DOHH2 (cell line): ENCODE measurements at regions not wholly inside any gene's neighbourhood (a gene's known extent, or its start where the extent isn't known, plus 50 kb on each side); places are given as distances from the start of the nearest gene placed in this dataset.

Experiments
- H3F3A ChIP-seq: fragments of 200-600 bp; sonication (generic), shearing (Covaris generic); 2 replicates; pipeline ENCODE4 v1.6.0; 2016; ENCODE audit warnings: antibody characterized with exemption, mild to moderate bottlenecking; ENCODE audit not compliant: control insufficient read depth, insufficient read depth
- H3K27ac ChIP-seq: fragments of 200-600 bp; sonication (generic); 2 replicates; pipeline ENCODE4 v1.5.1; 2014; ENCODE audit warnings: low read depth, mild to moderate bottlenecking, low read length, moderate library complexity
- H3K27me3 ChIP-seq: fragments of 200-600 bp; sonication (generic); 2 replicates; pipeline ENCODE4 v1.6.1; 2014; ENCODE audit warnings: mild to moderate bottlenecking, low read length, mixed read lengths; ENCODE audit not compliant: control insufficient read depth
- H3K36me3 ChIP-seq: fragments of 200-600 bp; sonication (generic); 2 replicates; pipeline ENCODE4 v1.6.1; 2014; ENCODE audit warnings: mild to moderate bottlenecking, low read length, moderate library complexity, mixed read lengths; ENCODE audit not compliant: control insufficient read depth
- H3K4me1 ChIP-seq: fragments of 200-600 bp; sonication (generic); 2 replicates; pipeline ENCODE4 v1.6.1; 2014; ENCODE audit warnings: mild to moderate bottlenecking, low read length, mixed read lengths; ENCODE audit not compliant: control insufficient read depth
- H3K4me2 ChIP-seq: fragments of 200-600 bp; sonication (generic); 2 replicates; pipeline ENCODE4 v1.6.0; 2014; ENCODE audit warnings: mild to moderate bottlenecking, low read length, moderate library complexity
- H3K4me3 ChIP-seq: fragments of 200-600 bp; sonication (generic); 2 replicates; pipeline ENCODE4 v1.5.1; 2014; ENCODE audit warnings: mild to moderate bottlenecking, low read length, mixed read lengths
- H3K79me2 ChIP-seq: fragments of 200-600 bp; sonication (generic); 2 replicates; pipeline ENCODE4 v1.6.1; 2014; ENCODE audit warnings: mild to moderate bottlenecking, low read length, mixed read lengths; ENCODE audit not compliant: control insufficient read depth
- H3K9me2 ChIP-seq: fragments of 200-600 bp; sonication (generic); replicated peaks from 2 replicates; pipeline ENCODE4 v1.6.1; 2014; ENCODE audit warnings: mild to moderate bottlenecking, low read length, mixed read lengths; ENCODE audit not compliant: control insufficient read depth
- H3K9me3 ChIP-seq: fragments of 200-600 bp; sonication (generic); 2 replicates; pipeline ENCODE4 v1.6.1; 2014; ENCODE audit warnings: antibody characterized with exemption, low read length, mixed read lengths; ENCODE audit not compliant: control insufficient read depth, insufficient read depth
- H4K20me1 ChIP-seq: fragments of 200-600 bp; sonication (generic); 2 replicates; pipeline ENCODE4 v1.6.0; 2014; ENCODE audit warnings: low read depth, mild to moderate bottlenecking, antibody characterized with exemption, low read length, moderate library complexity; ENCODE audit not compliant: control insufficient read depth, insufficient read depth
- CTCF ChIP-seq: fragments of 200-600 bp; sonication (generic); IDR thresholded peaks from one replicate; pipeline ENCODE4 v1.5.1; 2014; ENCODE audit warnings: antibody characterized with exemption, mild to moderate bottlenecking, low read depth, low read length; ENCODE audit not compliant: poor library complexity, severe bottlenecking
- EZH2phosphoT487 ChIP-seq: fragments of 200-600 bp; sonication (generic); IDR thresholded peaks from 2 replicates; pipeline ENCODE4 v1.6.1; 2017; ENCODE audit warnings: borderline replicate concordance, mild to moderate bottlenecking, antibody characterized with exemption, low read length, moderate library complexity, mixed read lengths

DNA sequence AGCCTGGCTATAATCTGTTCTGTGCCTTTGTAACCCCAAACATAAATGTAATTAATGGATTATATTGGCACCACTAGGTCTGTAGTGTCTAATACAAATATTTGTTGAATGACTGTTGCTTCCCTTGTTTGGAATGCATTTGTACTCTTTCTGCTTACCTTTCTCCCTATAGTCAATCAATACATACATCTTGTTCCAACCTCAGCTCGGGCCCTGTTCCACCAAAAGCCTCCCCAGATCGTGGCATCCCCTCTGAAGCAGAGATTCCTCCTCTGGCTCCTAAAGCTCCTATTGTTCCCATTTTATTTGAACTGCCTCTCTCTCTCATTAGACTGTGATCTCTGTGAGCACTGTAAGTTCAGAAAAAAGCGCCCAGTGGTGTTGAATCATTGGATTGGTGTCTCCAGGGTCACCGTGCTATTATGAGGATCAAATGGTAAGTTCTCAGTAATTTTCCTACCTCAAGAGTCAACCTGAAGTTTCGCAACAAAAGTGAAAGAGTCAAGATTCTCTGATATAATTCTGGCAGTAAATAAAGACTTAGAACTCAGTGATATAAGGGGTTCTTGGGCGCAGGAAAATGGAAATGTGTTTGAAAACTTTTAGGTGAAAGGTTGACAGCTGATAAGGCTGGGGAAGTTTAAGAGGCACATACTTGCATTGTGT, 151.5 kb downstream of the KLF5 start:
- no peaks in the 10 kb centered on the region for H3K36me3 ChIP-seq
- no peak for TF ChIP-seq CTCF
- no peak for TF ChIP-seq EZH2phosphoT487
- H3K9me2 ChIP-seq = no peaks in the 10 kb centered on the region; the same call in 1 of the 2 replicates
- no peaks in the 10 kb centered on the region for H3K27me3 ChIP-seq
- no peaks in the 10 kb centered on the region for H3K79me2 ChIP-seq
- no peaks in the 10 kb centered on the region for H3K9me3 ChIP-seq
- H3K4me1 ChIP-seq = no peaks in the 10 kb centered on the region
- H3K4me2 ChIP-seq = no peak overlapping the region
- H3K27ac ChIP-seq = no peak overlapping the region
- H3F3A ChIP-seq = no peaks in the 10 kb centered on the region
- no peaks in the 10 kb centered on the region for H4K20me1 ChIP-seq
- H3K4me3 ChIP-seq = no peak overlapping the region

DNA sequence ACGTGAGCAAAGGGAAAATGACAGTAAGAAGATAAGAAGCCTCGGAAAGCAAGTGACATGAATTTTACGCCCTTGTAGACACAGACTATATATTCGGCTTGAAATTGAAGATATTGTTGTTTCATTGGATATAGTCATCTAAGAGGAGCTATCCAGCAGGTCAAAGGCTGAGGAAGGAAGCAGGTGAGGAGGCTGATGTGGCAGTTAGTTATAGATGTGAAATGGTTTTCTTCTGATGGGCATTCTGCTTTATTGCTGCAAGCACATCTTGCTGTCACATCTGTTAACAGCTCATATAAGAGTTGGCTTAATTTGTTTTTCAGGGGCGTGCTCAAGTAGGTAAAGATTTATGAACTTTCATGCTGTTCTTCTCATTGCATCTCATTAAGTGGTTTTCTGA, 146.1 kb downstream of the KLF5 start:
- Histone ChIP-seq H3K4me1 (no peaks in the 10 kb centered on the region), H3F3A (no peaks in the 10 kb centered on the region), H3K4me2 (no peak overlapping the region), H3K4me3 (no peak overlapping the region), H3K9me3 (no peaks in the 10 kb centered on the region), H3K27me3 (no peaks in the 10 kb centered on the region), H3K27ac (no peak overlapping the region), H3K36me3 (no peaks in the 10 kb centered on the region), H4K20me1 (no peaks in the 10 kb centered on the region), H3K9me2 (no peaks in the 10 kb centered on the region), H3K79me2 (no peaks in the 10 kb centered on the region)
- TF ChIP-seq EZH2phosphoT487 (no peak), CTCF (no peak)

DNA sequence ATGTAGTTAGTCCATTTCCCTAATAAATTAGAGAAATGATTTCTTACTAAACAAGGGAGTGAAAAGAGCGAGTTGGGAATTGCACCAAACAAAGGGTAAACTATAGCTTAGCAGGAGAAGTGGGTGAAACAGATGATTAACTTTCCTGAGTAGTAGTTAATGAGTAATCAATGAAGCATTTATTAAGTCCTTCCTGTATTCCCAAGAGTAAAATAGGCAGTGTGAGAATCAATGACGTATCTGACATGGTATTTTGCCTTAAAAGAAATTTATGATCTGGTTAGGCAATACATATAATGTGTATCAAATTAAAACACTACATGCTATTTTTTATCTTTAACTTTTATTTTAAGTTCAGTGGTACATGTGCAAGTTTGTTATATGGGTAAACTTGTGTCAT, 142.8 kb downstream of the KLF5 start:
- H3K79me2 ChIP-seq = no peaks in the 10 kb centered on the region
- no peak for TF ChIP-seq CTCF
- TF ChIP-seq EZH2phosphoT487 = no peak

More for the DNA sequence above, 142.8 kb downstream of the KLF5 start:
- no peaks in the 10 kb centered on the region for H3K36me3 ChIP-seq
- H4K20me1 ChIP-seq = no peaks in the 10 kb centered on the region
- H3K27me3 ChIP-seq = no peaks in the 10 kb centered on the region
- H3K4me2 ChIP-seq = no peak overlapping the region
- H3F3A ChIP-seq = no peaks in the 10 kb centered on the region
- H3K4me3 ChIP-seq = no peak overlapping the region
- H3K9me2 ChIP-seq = no peaks in the 10 kb centered on the region
- H3K27ac ChIP-seq = no peak overlapping the region
- H3K4me1 ChIP-seq = no peaks in the 10 kb centered on the region
- no peaks in the 10 kb centered on the region for H3K9me3 ChIP-seq
